OCI-LY7 (cell line): ENCODE measurements at regions not wholly inside any gene's neighbourhood (a gene's known extent, or its start where the extent isn't known, plus 50 kb on each side); places are given as distances from the start of the nearest gene placed in this dataset.
"Not testable (repeated sequence)": the region's sequence is repeated elsewhere in the genome, so short reads cannot be mapped to it uniquely, and the experiment has no call there.

Experiments used
- BruUV-seq: library from RNA; stranded (reverse); fragments of 400-500 nt; replicated peaks from 2 replicates; lab custom pipeline; 2021; lab: Mats Ljungman, UMichigan
- CTCF ChIA-PET: fragments of 300-600 bp; sonication (Branson Sonifier 250); formaldehyde crosslinking; loops from one replicate; lab custom pipeline; 2022; ENCODE audit warnings: antibody characterized with exemption; ENCODE audit not compliant: unreplicated experiment; lab: Charles Lee
- POLR2A ChIA-PET: fragments of 300-600 bp; sonication (Branson Sonifier 250); formaldehyde crosslinking; loops from one replicate; lab custom pipeline; 2022; ENCODE audit warnings: antibody characterized with exemption; lab: Charles Lee
- DNase-seq: peaks from one replicate; pipeline ENCODE4 v3.0.0-alpha.2; 2015; ENCODE audit warnings: low spot score
- H2AFZ ChIP-seq: fragments of 200-600 bp; sonication (generic), shearing (Covaris generic); 2 replicates; pipeline ENCODE4 v1.6.1; 2014; ENCODE audit warnings: mild to moderate bottlenecking, antibody characterized with exemption, low read length, moderate library complexity
- H3K27ac ChIP-seq: fragments of 200-600 bp; sonication (generic); 2 replicates; pipeline ENCODE4 v1.5.1; 2014; ENCODE audit warnings: mixed run types, low read depth, mild to moderate bottlenecking, moderate library complexity, low read length, inconsistent platforms; ENCODE audit not compliant: poor library complexity, severe bottlenecking
- H3K36me3 ChIP-seq: fragments of 200-600 bp; sonication (generic); 2 replicates; pipeline ENCODE4 v1.6.1; 2014; ENCODE audit warnings: mild to moderate bottlenecking, antibody characterized with exemption, low read length, moderate library complexity, mixed read lengths; ENCODE audit not compliant: insufficient read depth
- H3K4me1 ChIP-seq: fragments of 200-600 bp; sonication (generic); 2 replicates; pipeline ENCODE4 v1.5.1; 2014; ENCODE audit warnings: mild to moderate bottlenecking, low read length; ENCODE audit not compliant: insufficient read depth, poor library complexity, severe bottlenecking
- H3K4me2 ChIP-seq: fragments of 200-600 bp; sonication (generic); 2 replicates; pipeline ENCODE4 v1.6.1; 2014; ENCODE audit warnings: mild to moderate bottlenecking, low read length
- H3K4me3 ChIP-seq: fragments of 200-600 bp; sonication (generic); 2 replicates; pipeline ENCODE4 v1.5.1; 2014; ENCODE audit warnings: mild to moderate bottlenecking, low read depth, low read length; ENCODE audit not compliant: poor library complexity, severe bottlenecking
- H3K79me2 ChIP-seq: fragments of 200-600 bp; sonication (generic); 2 replicates; pipeline ENCODE4 v1.6.1; 2016; ENCODE audit warnings: low read depth, mild to moderate bottlenecking, low read length, moderate library complexity, mixed read lengths; ENCODE audit not compliant: insufficient read depth
- H3K9me2 ChIP-seq: fragments of 200-600 bp; sonication (generic); 2 replicates; pipeline ENCODE4 v1.6.1; 2016; ENCODE audit warnings: mild to moderate bottlenecking, low read length, mixed read lengths; ENCODE audit not compliant: insufficient read depth
- H3K9me3 ChIP-seq: fragments of 200-600 bp; sonication (generic); 2 replicates; pipeline ENCODE4 v1.6.1; 2014; ENCODE audit warnings: mild to moderate bottlenecking, mixed run types, low read length, mixed read lengths
- H4K20me1 ChIP-seq: fragments of 200-600 bp; sonication (generic); 2 replicates; pipeline ENCODE4 v1.6.1; 2014; ENCODE audit warnings: mild to moderate bottlenecking, antibody characterized with exemption, low read length, moderate library complexity, mixed read lengths; ENCODE audit not compliant: insufficient read depth
- CTCF ChIP-seq: fragments of 200-600 bp; sonication (generic); conservative IDR thresholded peaks from 2 replicates; pipeline ENCODE4 v1.5.1; 2014; ENCODE audit warnings: mild to moderate bottlenecking, antibody characterized with exemption, low read length, moderate library complexity, mixed read lengths
- EZH2phosphoT487 ChIP-seq: fragments of 200-600 bp; sonication (generic); IDR thresholded peaks from 2 replicates; pipeline ENCODE4 v1.6.1; 2018; ENCODE audit warnings: low read depth, borderline replicate concordance, mild to moderate bottlenecking, mixed run types, antibody characterized with exemption, low read length, moderate library complexity, mixed read lengths
- intact Hi-C: fragments of 100-400 bp; cut with micrococcal nuclease; formaldehyde crosslinking; loops from one replicate; pipeline ENCODE4 v1.10.0; 2022; ENCODE audit not compliant: unreplicated experiment

GRCh38 chr7:112982441-112983063 lies 104.1 kb downstream of the GPR85 start:
- BruUV-seq: no TSS peak
- Histone ChIP-seq H3K9me2 (no peaks in the 10 kb centered on the region), H3K79me2 (no peaks in the 10 kb centered on the region), H3K27ac (peak overlapping the region; percentile 78), H2AFZ (peak overlapping the region; percentile 56; the same call in 1 of the 2 replicates), H4K20me1 (no peaks in the 10 kb centered on the region), H3K36me3 (no peaks in the 10 kb centered on the region), H3K9me3 (no peaks in the 10 kb centered on the region), H3K4me1 (peaks cover 46% of the 10 kb centered on the region), H3K4me2 (peak overlapping the region; percentile 55), H3K4me3 (peak overlapping the region; percentile 34)
- POLR2A ChIA-PET: interaction anchor here (0.9 to 1.5 kb wide), 2 partner anchors 10 to 14 kb away, joined by 3 to 5 read pairs; no protein-coding TSS in a partner anchor
- intact Hi-C loops: loop anchor here (2.0 kb wide), 1 partner anchor 44 kb away; a partner anchor contains a TSS
- TF ChIP-seq EZH2phosphoT487: no peak
- no peak for TF ChIP-seq CTCF
- DNase-seq: peak; percentile 47
- CTCF ChIA-PET: no interaction called here

GRCh38 chr7:112981966-112982365 lies 104.7 kb downstream of the GPR85 start:
- Histone ChIP-seq H3K9me3 (no peaks in the 10 kb centered on the region), H3K4me3 (peak overlapping the region; percentile 2), H3K9me2 (no peaks in the 10 kb centered on the region), H2AFZ (peak overlapping the region; percentile 56; the same call in 1 of the 2 replicates), H3K27ac (peak overlapping the region; percentile 78), H3K4me2 (peak overlapping the region; percentile 55), H3K79me2 (no peaks in the 10 kb centered on the region), H4K20me1 (no peaks in the 10 kb centered on the region), H3K36me3 (no peaks in the 10 kb centered on the region), H3K4me1 (peaks cover 46% of the 10 kb centered on the region)
- ChIA-PET POLR2A (interaction anchor here (0.9 kb wide), 1 partner anchor 14 kb away, joined by 3 read pairs; no protein-coding TSS in a partner anchor), CTCF (no interaction called here)
- BruUV-seq: no TSS peak
- no peak for DNase-seq
- TF ChIP-seq EZH2phosphoT487 (no peak), CTCF (no peak)
- intact Hi-C loops: loop anchor here (2.0 kb wide), 1 partner anchor 43 kb away; a partner anchor contains a TSS

- CTCF ChIA-PET, H4K20me1 ChIP-seq, H2AFZ ChIP-seq, H3K4me2 ChIP-seq, H3K4me3 ChIP-seq, H3K79me2 ChIP-seq, H3K27ac ChIP-seq, H3K36me3 ChIP-seq, H3K9me3 ChIP-seq, BruUV-seq, DNase-seq, intact Hi-C loops, H3K9me2 ChIP-seq: not testable (repeated sequence)
- POLR2A ChIA-PET: interaction anchor here (0.6 kb wide), 1 partner anchor 134 kb away, joined by 3 read pairs; no protein-coding TSS in a partner anchor
- H3K4me1 ChIP-seq: peaks cover 28% of the 10 kb centered on the region
These were observed 107.6 kb downstream of the GPR85 start for GRCh38 chr7:112979055-112979454.

- POLR2A ChIA-PET, H3K79me2 ChIP-seq, DNase-seq, H3K9me3 ChIP-seq, H3K36me3 ChIP-seq, H3K4me3 ChIP-seq, H3K4me2 ChIP-seq, H4K20me1 ChIP-seq, CTCF ChIA-PET, H3K27ac ChIP-seq, intact Hi-C loops, H2AFZ ChIP-seq, H3K9me2 ChIP-seq, BruUV-seq: not testable (repeated sequence)
- H3K4me1 ChIP-seq: peaks cover 11% of the 10 kb centered on the region
These were observed 109.2 kb downstream of the GPR85 start for GRCh38 chr7:112977244-112977955.
